Activated CD8-positive, alpha-beta memory T cell treated with anti-CD3 and anti-CD28 coated beads, Interleukin-2, amount 50 U/mL, for 24 hours (primary cell): ENCODE measurements at regions not wholly inside any gene's neighbourhood (a gene's known extent, or its start where the extent isn't known, plus 50 kb on each side); places are given as distances from the start of the nearest gene placed in this dataset.
"Not testable (repeated sequence)": the region's sequence is repeated elsewhere in the genome, so short reads cannot be mapped to it uniquely, and the experiment has no call there.

Experiments used
- DNase-seq: peaks from one replicate; pipeline ENCODE4 v3.0.0-alpha.2; 2020; ENCODE audit errors: extremely low read depth

DNA sequence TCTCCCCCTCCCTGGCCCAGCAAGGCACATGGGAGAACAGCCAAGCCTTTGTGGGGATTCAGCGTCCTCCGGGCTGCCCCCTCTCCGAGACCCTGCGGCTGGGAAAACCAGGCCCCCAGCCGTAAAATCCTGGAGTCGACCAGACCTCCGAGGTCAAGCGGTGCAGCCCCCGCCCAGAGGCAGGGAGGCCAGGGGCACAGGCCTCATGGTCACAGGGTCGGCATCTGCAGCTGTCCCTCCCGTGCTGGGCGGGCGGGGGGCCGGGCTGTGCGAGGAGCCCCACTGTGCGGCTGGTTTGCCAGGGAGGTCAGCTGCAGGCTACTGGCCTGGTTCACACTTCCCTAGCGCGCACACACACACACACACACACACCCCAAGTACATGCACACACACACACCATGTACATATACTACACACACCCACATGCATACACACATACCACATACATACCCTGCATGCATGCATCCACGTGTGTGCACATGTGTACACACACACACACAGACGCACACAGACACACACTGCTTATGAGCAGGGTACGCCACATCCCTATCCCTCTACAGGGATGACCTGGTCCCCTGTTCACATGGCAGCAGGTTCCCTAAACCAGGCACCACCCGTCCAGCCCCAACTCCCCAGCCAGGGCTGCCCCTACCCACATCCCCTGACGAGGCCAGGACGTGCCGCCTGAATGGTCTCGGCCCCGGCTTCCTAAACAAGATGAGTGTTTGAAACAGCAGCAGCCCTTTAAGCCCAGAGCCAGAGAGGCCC lies 108.9 kb upstream of the CIBAR2 start:
- no peak for DNase-seq

GRCh38 chr16:85221771-85222154 lies 109.5 kb upstream of the CIBAR2 start:
- no peak for DNase-seq

DNA sequence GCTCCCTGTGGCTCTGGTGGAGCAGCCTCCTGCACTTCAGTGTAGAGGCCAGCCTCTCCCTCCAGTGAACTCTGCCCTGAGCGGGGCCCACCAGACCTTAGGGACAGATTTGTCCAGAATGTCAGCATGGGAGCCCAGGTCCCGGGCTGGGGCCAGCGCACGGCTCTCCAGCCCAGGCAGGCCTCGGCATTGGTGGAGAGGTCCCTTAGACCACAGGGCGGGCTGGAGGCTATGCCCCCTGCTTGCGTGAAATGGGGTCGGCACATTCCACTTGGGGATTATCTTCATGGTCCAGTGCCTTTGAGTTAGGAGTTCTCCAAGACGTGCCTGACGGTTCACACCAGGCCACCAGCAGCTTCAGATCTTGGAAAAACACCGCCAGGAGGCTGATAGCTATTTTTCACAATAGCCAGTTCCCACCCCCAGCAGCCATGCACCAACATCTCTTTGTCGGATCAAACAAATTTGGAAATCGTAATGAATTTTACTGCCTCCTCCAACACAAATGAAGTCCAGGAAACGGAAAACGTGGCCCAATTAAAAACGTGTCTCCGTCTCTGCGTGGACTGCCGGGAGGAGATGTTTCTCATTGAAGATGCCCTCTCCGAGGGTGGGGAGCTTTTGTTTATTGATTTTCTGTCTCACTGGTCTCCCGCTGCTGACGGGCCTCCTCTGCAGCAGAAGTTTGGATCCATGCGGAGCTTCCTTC lies 110.0 kb upstream of the CIBAR2 start:
- no peak for DNase-seq

- no peak for DNase-seq
Observed at GRCh38 chr16:85225257-85225656, 113.0 kb upstream of the CIBAR2 start.

GRCh38 chr16:85225721-85226120 lies 113.4 kb upstream of the CIBAR2 start:
- DNase-seq: no peak

DNA sequence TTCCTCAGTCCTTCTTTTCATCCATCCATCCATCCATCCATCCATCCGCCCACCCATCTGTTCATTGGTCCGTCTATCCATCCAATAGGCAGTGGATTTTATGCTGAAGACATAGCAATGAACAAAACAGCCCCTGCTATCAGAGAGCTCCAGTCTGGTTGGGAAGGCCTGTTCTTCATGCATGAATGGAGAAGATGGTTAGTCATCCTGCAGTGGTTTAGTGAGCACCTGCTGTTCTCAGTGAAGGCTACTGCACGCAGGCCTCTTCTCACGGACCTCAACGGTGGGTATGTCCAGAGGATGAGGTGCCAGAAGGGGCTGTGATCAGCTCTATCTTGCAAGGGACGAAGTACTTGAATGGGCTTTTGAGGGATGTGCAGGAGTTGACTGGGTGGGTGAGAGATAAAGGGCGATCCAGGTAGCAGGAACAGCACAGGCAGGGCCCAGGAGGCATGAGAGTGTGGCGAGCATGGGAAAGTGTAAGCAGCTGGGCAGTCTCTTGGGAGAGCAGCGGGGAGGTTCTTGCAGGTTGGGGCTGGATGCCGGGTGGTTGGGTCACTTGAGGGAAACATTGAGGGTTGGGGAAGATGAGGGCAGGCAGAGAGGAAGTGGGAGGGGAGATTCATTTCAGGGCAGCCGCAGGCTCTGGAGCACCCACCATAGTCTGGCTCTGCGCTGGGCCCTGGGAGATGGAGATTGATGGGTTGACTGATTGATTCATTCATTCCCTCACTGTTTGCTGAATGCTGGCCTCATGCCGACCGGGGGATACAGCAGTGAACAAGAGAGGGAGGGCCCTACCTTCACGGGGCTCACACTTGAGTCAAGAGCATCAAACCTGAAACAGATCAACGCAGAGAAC lies 115.0 kb upstream of the CIBAR2 start:
- DNase-seq: no peak

DNA sequence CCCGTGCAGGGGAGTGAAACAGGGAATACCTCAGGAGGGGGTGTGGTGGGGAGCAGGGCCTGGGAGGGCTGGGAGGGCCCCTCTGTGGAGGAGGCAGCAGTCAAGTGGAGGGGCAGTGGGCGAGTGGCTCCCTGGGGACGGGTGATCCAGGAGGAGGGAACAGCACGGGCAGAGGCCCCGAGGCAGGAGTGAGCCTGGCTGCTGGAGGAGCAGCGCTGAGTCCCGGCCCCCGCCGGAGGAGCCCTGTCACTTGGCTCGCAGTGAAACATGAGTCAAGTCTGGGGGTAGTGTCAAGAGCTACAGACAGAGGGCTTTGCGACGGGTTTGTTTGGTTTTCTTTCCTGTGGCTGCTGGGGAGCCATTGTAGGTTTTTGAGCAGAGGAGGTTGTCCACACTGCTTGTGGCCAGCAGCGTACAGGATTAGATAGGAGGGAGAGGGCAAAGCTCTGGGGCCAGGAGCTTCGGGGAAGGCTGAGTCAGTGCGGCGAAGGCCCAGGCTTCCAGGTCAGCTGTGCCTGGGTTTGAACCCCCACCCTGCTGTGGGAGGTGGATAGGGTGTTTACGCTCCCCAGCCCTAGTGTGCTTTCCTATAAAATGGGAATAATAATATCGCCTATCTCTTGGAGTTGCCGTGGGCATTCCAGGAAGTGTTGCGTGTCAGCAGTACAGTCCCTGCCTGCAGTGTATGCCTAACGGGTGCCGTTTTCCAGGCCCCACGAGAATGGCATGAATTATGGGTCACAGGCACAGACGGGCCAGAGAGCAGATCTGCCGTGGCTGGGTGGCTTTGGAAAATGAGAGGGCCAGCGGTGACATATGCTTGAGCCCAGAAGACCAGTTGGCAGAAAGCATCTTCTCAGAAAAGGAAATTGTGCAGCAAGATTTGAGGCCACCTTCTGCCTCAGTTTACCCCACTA lies 115.9 kb upstream of the CIBAR2 start:
- no peak for DNase-seq

GRCh38 chr16:85228970-85229430 lies 116.7 kb upstream of the CIBAR2 start:
- no peak for DNase-seq

DNA sequence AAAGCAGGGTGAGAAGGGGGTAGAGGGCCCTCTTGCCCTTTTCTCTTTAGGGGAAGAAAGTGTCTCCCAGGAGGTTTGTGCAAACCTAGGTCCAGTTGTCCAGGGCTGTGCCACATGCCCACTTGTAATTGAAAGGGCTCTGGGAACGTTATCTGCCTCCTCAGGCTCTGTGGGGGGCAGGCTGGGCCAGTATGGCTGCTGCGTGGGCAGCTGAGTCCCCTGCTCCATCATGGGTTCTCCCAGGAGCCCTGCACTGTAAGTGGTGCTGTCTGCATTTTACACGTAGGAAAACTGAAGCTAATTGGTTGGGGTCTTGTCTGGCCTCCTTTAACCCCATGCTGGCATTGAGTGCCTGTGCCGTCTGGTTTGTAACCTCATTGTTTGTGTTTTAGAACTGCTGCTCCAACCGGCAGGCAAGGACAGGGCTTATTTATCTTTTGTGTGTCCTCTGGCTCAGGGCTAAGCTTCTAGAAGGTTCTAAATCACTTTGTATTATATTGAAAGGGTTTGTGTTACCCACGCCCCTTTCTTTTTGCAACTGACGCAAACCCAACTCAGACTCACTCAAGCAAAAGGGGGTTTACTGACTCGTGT lies 117.7 kb upstream of the CIBAR2 start:
- DNase-seq: no peak

- DNase-seq: not testable (repeated sequence)
Observed at GRCh38 chr16:85230764-85231383, 118.6 kb upstream of the CIBAR2 start.

DNA sequence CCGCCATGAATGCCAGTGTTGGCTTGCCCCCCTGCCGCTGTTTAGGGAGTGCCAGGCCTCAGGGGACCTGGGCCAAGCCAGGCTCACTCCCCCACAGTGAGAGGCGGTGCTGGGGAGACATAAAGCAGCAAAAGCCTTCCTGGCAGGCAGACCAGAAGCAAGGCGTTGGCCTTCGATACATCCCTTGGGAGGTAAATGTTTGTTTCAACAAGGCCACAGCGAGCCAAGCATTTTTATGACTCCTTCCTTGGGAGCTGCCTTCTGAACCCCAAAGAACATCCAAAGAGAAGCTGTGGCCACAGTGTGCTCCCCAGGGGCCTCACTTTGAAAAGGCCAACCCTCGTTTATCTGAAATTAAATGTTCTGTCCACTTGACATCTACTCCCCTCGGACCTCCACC lies 119.7 kb upstream of the CIBAR2 start:
- DNase-seq: no peak

DNA sequence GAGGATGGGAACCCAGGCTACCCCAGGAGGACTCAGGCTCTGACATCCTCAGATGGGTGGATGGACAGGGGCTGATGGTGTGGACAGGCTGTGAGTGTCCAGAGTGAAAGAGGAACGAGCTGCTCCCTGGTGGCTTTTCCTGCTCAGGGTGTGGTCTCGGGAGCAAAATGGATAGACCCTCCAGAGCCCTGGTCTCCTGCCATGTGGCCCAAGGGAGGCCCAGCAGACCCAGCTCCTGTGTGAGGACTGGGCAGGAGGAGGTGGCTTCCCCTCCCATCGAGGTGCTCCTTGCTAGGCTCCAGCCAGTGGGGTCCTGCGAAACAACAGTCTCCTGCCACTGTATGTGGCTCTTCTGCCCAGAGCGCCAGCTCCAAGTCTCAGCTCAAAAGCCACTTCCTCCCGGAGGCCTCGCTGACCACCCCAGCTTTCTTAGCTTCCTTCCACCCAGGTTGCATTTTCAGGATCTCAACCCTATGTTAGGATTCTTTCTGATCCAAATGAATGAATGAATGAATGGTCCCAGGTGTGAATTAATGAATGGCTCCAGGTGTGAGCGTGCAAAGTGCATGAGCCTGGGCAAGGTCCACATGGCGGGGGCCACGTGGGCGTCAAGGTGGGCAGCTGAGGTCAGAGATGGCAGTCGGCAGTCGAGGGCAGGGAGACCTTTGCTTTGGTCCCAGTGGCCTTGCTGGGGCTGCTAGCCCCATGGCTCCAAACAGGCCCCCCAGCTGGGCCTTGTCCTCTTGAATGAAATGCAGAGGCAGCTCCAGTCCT lies 120.3 kb upstream of the CIBAR2 start:
- no peak for DNase-seq

DNA sequence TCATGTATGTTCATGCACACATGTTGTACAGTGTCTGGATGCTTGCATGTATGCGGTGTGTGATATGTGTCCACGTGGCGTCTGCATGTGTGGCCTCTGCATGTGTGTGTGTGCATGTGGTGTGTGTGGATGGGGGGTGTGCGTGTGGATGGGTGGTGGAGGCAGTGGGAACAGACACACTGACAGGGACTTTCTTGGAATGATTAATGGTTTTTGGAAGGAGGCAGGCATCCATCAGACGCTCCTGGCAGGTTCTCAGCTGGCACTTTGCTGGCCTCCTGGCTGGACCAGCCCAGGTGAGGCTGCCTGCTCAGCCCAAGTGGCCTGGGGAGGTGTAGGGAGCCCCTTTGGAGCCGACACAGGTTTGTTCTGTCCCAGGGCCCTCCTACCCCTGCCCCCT lies 121.2 kb upstream of the CIBAR2 start:
- no peak for DNase-seq

- no peak for DNase-seq
Observed at GRCh38 chr16:85234310-85235204, 122.3 kb upstream of the CIBAR2 start.

DNA sequence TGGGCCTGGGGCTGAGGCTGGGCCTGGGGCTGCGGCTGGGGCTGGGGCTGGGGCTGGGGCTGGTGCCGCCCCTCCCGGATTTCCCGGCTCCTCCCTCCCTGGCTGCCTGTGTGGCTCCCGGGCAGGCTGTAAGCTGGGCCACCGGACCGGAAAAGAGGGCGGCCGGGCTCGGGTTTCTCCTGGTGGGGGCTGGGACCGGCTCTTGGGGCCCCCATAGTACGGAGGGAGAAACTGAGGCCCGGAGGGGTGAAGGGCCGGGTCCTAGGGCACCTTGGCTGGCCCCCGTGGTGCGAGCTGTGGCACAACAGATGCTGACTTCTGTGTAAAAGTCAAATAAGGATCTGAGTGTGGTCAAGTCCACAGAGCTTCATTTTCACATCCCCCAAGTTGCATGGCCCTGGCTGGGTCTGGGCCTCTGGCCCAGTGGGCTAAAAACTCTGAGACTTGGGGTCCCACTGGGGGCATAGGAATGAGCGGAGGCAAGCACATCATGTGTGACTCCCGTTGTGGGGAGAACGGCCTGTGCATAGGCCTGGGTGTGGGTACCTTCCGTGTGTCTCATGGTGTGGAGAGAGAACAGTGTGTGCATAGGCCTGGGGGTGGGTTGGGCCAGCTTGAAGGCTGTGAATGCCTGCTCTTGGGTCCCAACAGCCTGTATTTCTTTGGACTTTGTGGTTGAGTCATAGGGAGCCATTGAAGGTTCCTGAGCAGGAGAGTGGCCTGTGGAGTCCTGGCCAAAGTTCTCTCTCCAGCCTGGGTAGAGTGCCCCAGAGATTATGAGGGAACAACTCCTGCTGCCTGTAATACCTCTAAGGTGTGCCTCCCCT lies 123.9 kb upstream of the CIBAR2 start:
- no peak for DNase-seq

GRCh38 chr16:85236818-85237150 lies 124.5 kb upstream of the CIBAR2 start:
- DNase-seq: no peak

DNA sequence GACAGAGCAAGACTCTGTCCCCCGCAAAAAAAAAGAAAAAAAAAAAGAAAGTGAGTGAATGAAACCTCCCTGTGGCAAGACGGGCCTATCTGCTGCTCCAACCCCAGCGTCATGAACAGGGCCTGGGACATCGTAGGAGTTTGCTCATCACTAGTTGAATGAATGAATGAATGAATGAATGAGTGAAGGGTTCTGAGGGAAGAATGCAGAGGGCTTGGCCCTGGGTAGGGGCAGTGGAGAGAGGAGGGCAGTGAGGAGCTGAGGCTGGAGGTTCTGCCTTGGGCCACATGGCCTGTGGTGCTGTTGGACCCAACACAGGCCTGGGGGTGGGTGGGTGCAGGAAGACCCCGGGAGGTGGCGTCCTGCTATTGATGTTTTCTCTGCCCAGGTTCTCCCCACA lies 125.5 kb upstream of the CIBAR2 start:
- DNase-seq: no peak

DNA sequence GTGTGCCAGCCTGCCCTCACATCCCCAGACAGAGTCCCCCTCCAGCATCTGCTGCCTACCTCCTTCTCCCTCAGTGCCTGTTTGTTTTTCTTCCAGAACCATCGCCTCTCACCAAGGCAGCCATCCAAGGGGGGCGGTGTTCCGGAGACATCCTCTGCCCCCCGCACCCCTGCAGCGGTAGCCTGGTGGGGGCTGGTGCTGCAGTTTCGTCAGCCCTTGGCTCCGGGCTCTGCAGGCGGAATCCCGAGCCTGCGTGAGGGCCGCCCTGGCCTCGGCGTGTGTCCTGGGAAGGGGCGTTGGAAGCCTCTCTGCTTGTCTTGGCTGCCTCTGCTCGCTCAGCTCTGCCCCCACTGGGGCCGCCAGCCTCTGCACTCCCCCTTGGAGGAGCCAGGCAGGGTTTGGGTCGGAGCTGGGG lies 126.0 kb upstream of the CIBAR2 start:
- no peak for DNase-seq
